HG02571 (cell line): ENCODE measurements at regions not wholly inside any gene's neighbourhood (a gene's known extent, or its start where the extent isn't known, plus 50 kb on each side); places are given as distances from the start of the nearest gene placed in this dataset.

Experiments used
- ATAC-seq: cut with Tn5 transposase; IDR thresholded peaks from one replicate; pipeline ENCODE4 v1.9.1; 2021; ENCODE audit warnings: mild to moderate bottlenecking, moderate library complexity; ENCODE audit not compliant: unreplicated experiment

- ATAC-seq, result no peak
These were observed 480.3 kb upstream of the ADAMTS16 start for GRCh38 chr5:4659851-4660250.

GRCh38 chr5:4661326-4661725 is 478.8 kb upstream of the ADAMTS16 start:
- no peak for ATAC-seq

GRCh38 chr5:4661836-4662235 is 478.3 kb upstream of the ADAMTS16 start:
- ATAC-seq, result no peak

GRCh38 chr5:4662756-4663155 is 477.4 kb upstream of the ADAMTS16 start:
- no peak for ATAC-seq

GRCh38 chr5:4665911-4666310 is 474.2 kb upstream of the ADAMTS16 start:
- no peak for ATAC-seq

GRCh38 chr5:4674166-4674565 is 466.0 kb upstream of the ADAMTS16 start:
- no peak for ATAC-seq

- no peak for ATAC-seq
These were observed 463.2 kb upstream of the ADAMTS16 start for GRCh38 chr5:4676934-4677333.

GRCh38 chr5:4684946-4685345 is 455.2 kb upstream of the ADAMTS16 start:
- ATAC-seq, result no peak

GRCh38 chr5:4698596-4698995 is 441.5 kb upstream of the ADAMTS16 start:
- no peak for ATAC-seq

- no peak for ATAC-seq
These were observed 440.5 kb upstream of the ADAMTS16 start for GRCh38 chr5:4699592-4699991.

GRCh38 chr5:4700069-4700468 is 440.1 kb upstream of the ADAMTS16 start:
- no peak for ATAC-seq

- no peak for ATAC-seq
These were observed 439.3 kb upstream of the ADAMTS16 start for GRCh38 chr5:4700871-4701270.

GRCh38 chr5:4703931-4704458 is 436.1 kb upstream of the ADAMTS16 start:
- ATAC-seq, result no peak

- ATAC-seq, result no peak
These were observed 435.2 kb upstream of the ADAMTS16 start for GRCh38 chr5:4704951-4705350.

- ATAC-seq, result no peak
These were observed 423.3 kb upstream of the ADAMTS16 start for GRCh38 chr5:4716781-4717180.

GRCh38 chr5:4717446-4717845 is 422.7 kb upstream of the ADAMTS16 start:
- ATAC-seq, result no peak

- no peak for ATAC-seq
These were observed 419.3 kb upstream of the ADAMTS16 start for GRCh38 chr5:4720831-4721230.

- ATAC-seq, result no peak
These were observed 417.2 kb upstream of the ADAMTS16 start for GRCh38 chr5:4722886-4723285.

GRCh38 chr5:4725594-4725993 is 414.5 kb upstream of the ADAMTS16 start:
- ATAC-seq, result no peak

- ATAC-seq, result no peak
These were observed 409.9 kb upstream of the ADAMTS16 start for GRCh38 chr5:4730279-4730678.

GRCh38 chr5:4734348-4734747 is 405.8 kb upstream of the ADAMTS16 start:
- no peak for ATAC-seq

- no peak for ATAC-seq
These were observed 404.9 kb upstream of the ADAMTS16 start for GRCh38 chr5:4735261-4735660.

GRCh38 chr5:4737868-4738267 is 402.3 kb upstream of the ADAMTS16 start:
- no peak for ATAC-seq

- ATAC-seq, result no peak
These were observed 401.8 kb upstream of the ADAMTS16 start for GRCh38 chr5:4738298-4738697.
